Lung (tissue), 11 donors: ENCODE measurements at regions not wholly inside any gene's neighbourhood (a gene's known extent, or its start where the extent isn't known, plus 50 kb on each side); places are given as distances from the start of the nearest gene placed in this dataset.
"Not testable (repeated sequence)": the region's sequence is repeated elsewhere in the genome, so short reads cannot be mapped to it uniquely, and the experiment has no call there.

ENCODE experiments used
- ATAC-seq: fragments of 200-7000 bp; cut with Tn5 transposase; one replicate; pipeline ENCODE4 v1.9.1; 2020; ENCODE audit warnings: moderate number of reproducible peaks; ENCODE audit not compliant: insufficient read depth, low FRiP score
- DNase-seq, 3 donors: peaks; one replicate each; pipeline ENCODE4 v3.0.0-alpha.2; 2013 to 2017
- H3K27ac ChIP-seq, 2 donors: one replicate each; pipeline ENCODE4 v1.5.1; 2013; ENCODE audit warnings: mild to moderate bottlenecking in 2 of 2, moderate library complexity in 2 of 2, control low read depth in 1 of 2, inconsistent platforms in 1 of 2, low read depth in 1 of 2, low read length in 1 of 2
- H3K27me3 ChIP-seq, 3 donors: one replicate each; pipeline ENCODE4 v1.5.1; 2013; ENCODE audit warnings: low read length in 2 of 3; ENCODE audit not compliant: control insufficient read depth in 3 of 3, insufficient read depth in 3 of 3
- H3K36me3 ChIP-seq, 4 donors: one replicate each; pipeline ENCODE4 v1.5.1; 2013; ENCODE audit warnings: low read length in 4 of 4, mild to moderate bottlenecking in 1 of 4, moderate library complexity in 1 of 4; ENCODE audit not compliant: control insufficient read depth in 4 of 4, insufficient read depth in 4 of 4
- H3K4me1 ChIP-seq, 5 donors: one replicate each; pipeline ENCODE4 v1.5.1; 2013; ENCODE audit warnings: low read length in 5 of 5, mild to moderate bottlenecking in 2 of 5, moderate library complexity in 1 of 5; ENCODE audit not compliant: control insufficient read depth in 5 of 5, insufficient read depth in 5 of 5
- H3K4me3 ChIP-seq: one replicate; pipeline ENCODE4 v1.5.1; 2013; ENCODE audit warnings: mild to moderate bottlenecking, control low read depth, moderate library complexity
- H3K9ac ChIP-seq, 2 donors: one replicate each; pipeline ENCODE4 v1.5.1; 2013; ENCODE audit warnings: low read length in 2 of 2, control low read depth in 1 of 2; ENCODE audit not compliant: insufficient read depth in 1 of 2
- H3K9me3 ChIP-seq, 4 donors: one replicate each; pipeline ENCODE4 v1.5.1; 2013; ENCODE audit warnings: low read length in 3 of 4, mild to moderate bottlenecking in 1 of 4, moderate library complexity in 1 of 4; ENCODE audit not compliant: control insufficient read depth in 4 of 4, insufficient read depth in 3 of 4
- CTCF ChIP-seq: IDR thresholded peaks from 2 replicates; pipeline ENCODE4 v1.5.1; 2012; ENCODE audit warnings: mild to moderate bottlenecking; ENCODE audit errors: control extremely low read depth, extremely low read depth
- WGBS, 2 donors: extraction: QIAGEN DNeasy Blood & Tissue Kit; methylation state at CpG; one replicate each; pipeline ENCODE4 v1.1.7; 2013; 5-methylcytosine and 5-hydroxymethylcytosine counted together
- donor health status: control.
- donor health status: control.
- donor health status: Bipolar disorder and iron deficiency.
- donor health status: healthy.
- donor health status: DM: yes; HTN: yes; CAD: no.

GRCh38 chr15:54779271-54779670, 417.5 kb downstream of the RSL24D1 start:
- Histone ChIP-seq H3K4me1 (peaks cover 0 to 6% (median 0%) of the 10 kb centered on the region in 5 donors), H3K9me3 (no peaks in the 10 kb centered on the region), H3K36me3 (no peaks in the 10 kb centered on the region), H3K4me3 (no peak overlapping the region), H3K27me3 (no peaks in the 10 kb centered on the region), H3K9ac (no peak overlapping the region), H3K27ac (no peak overlapping the region)
- no peak for ATAC-seq
- no peak for TF ChIP-seq CTCF
- 49 to 64% methylated on average over 1 of the region's 1 CpG for WGBS, 2 donors
- DNase-seq, result peak in 2 of 3 donors; percentile 85 to 91

- H3K4me1 ChIP-seq, result peaks cover 0 to 6% (median 0%) of the 10 kb centered on the region in 5 donors
- H3K9me3 ChIP-seq, result no peaks in the 10 kb centered on the region
- H3K9ac ChIP-seq, result no peak overlapping the region
- DNase-seq (no peak), ATAC-seq (no peak)
- no peak overlapping the region for H3K27ac ChIP-seq
- H3K4me3 ChIP-seq, result no peak overlapping the region
- TF ChIP-seq CTCF, result no peak
- no peaks in the 10 kb centered on the region for H3K36me3 ChIP-seq
- WGBS, 2 donors, result 74 to 90% methylated on average over 2 of the region's 2 CpGs
- no peaks in the 10 kb centered on the region for H3K27me3 ChIP-seq
These were observed 420.3 kb downstream of the RSL24D1 start for GRCh38 chr15:54776410-54776809.

DNA sequence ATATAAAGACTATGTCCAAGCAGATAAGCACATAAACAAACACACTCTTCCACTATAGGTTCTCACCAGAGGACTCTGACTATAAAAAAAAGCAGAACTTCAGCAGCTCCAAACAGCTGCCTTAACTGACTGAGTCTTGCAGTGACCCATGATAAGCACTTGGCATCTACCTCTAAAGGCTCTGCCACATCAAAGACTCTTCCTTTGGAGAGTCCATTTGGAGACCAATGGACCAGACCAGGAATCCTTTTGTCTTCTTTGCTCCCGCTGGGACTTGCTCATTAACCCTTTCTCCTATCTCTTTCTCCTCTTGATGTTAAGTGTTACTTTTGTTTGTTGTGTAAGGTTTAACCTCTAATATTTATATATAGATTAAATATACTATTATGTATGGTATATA, 424.1 kb downstream of the RSL24D1 start:
- DNase-seq (no peak), ATAC-seq (no peak)
- no peak overlapping the region for H3K27ac ChIP-seq
- no peak overlapping the region for H3K9ac ChIP-seq
- H3K9me3 ChIP-seq, result no peaks in the 10 kb centered on the region
- no peak for TF ChIP-seq CTCF
- H3K27me3 ChIP-seq, result no peaks in the 10 kb centered on the region
- H3K4me3 ChIP-seq, result no peak overlapping the region
- 72 to 90% methylated on average over 1 of the region's 1 CpG for WGBS, 2 donors
- no peaks in the 10 kb centered on the region for H3K4me1 ChIP-seq
- no peaks in the 10 kb centered on the region for H3K36me3 ChIP-seq

DNA sequence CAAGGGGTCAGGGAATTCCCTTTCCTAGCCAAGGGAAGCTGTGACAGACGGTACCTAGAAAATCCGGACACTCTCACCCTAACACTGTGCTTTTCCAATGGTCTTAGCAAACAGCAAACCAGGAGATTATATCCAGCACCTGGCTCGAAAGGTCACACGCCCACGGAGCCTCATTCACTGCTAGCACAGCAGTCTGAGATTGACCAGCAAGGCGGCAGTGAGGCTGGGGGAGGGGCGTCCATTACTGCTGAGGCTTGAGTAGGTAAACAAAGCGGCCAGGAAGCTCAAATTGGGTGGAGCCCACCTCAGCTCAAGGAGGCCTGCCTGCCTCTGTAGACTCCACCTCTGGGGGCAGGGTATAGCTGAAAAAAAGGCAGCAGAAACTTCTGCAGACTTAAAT, 447.3 kb downstream of the RSL24D1 start:
- not testable (repeated sequence) for ATAC-seq

More for the DNA sequence above, 447.3 kb downstream of the RSL24D1 start:
- not testable (repeated sequence) for DNase-seq, H3K36me3 ChIP-seq, H3K4me3 ChIP-seq, H3K4me1 ChIP-seq, H3K27ac ChIP-seq, H3K9ac ChIP-seq, H3K27me3 ChIP-seq
- WGBS, 2 donors, result 87 to 92% methylated on average over 8 of the region's 8 CpGs
- H3K9me3 ChIP-seq, result peaks cover 0 to 11% (median 5%) of the 10 kb centered on the region in 4 donors
